HepG2 (cell line): ENCODE measurements at regions not wholly inside any gene's neighbourhood (a gene's known extent, or its start where the extent isn't known, plus 50 kb on each side); places are given as distances from the start of the nearest gene placed in this dataset.

ENCODE experiments used
- ATAC-seq: fragments of 200-7000 bp; cut with Tn5 transposase; 3 replicates; pipeline ENCODE4 v1.9.1; 2020; ENCODE audit warnings: mild to moderate bottlenecking, moderate library complexity
- BruUV-seq: library from RNA; stranded (reverse); fragments of 400-500 nt; replicated peaks from 2 replicates; lab custom pipeline; 2021; lab: Mats Ljungman, UMichigan
- CTCF ChIA-PET: fragments of 300-600 bp; formaldehyde crosslinking; extraction: SDS; loops from one replicate; lab custom pipeline; 2021; ENCODE audit warnings: low total read pairs, inconsistent platforms, low intra/inter-chr PET ratio; lab: Yijun Ruan, JAX
- POLR2A ChIA-PET: fragments of 350-600 bp; sonication (Branson Sonifier 250); formaldehyde crosslinking; loops from one replicate; lab custom pipeline; 2020; ENCODE audit warnings: antibody characterized with exemption, inconsistent platforms; lab: Yijun Ruan, JAX
- DNase-seq: peaks from one replicate; pipeline ENCODE4 v3.0.0-alpha.2; 2015; ENCODE audit warnings: low spot score
- FAIRE-seq: peaks from 3 replicates; lab custom pipeline; 2011; peaks lifted over from hg19 to GRCh38; lab: Jason Lieb, UNC
- H2AFZ ChIP-seq: one replicate; pipeline ENCODE4 v1.6.1; 2011; ENCODE audit warnings: low read length, inconsistent platforms
- H3K27ac ChIP-seq: fragments of 300-600 bp; 3 replicates; pipeline ENCODE4 v1.8.0; 2011; ENCODE audit warnings: mixed run types, mild to moderate bottlenecking, mixed read lengths, low read length, inconsistent platforms; ENCODE audit not compliant: insufficient read depth; ENCODE audit errors: extremely low read length
- H3K27me3 ChIP-seq, 2 experiments: fragments of 200-600 bp in 1 of 2; 2 replicates in 1 of 2; 3 replicates in 1 of 2; pipeline versions ENCODE4 v1.6.0 to v1.8.0; 2011; ENCODE audit warnings: low read length in 2 of 2, mild to moderate bottlenecking in 2 of 2, moderate library complexity in 2 of 2, inconsistent platforms in 1 of 2; ENCODE audit not compliant: insufficient read depth in 2 of 2, control insufficient read depth in 1 of 2
- H3K36me3 ChIP-seq, 2 experiments: fragments of 200-600 bp in 1 of 2; replicated peaks in 1 of 2; 2 replicates in 1 of 2; 3 replicates in 1 of 2; pipeline versions ENCODE4 v1.5.1 to v1.8.0; 2011; ENCODE audit warnings: low read length in 2 of 2, inconsistent platforms in 1 of 2; ENCODE audit not compliant: insufficient read depth in 2 of 2, control insufficient read depth in 1 of 2
- H3K4me1 ChIP-seq: 2 replicates; pipeline ENCODE4 v1.5.1; 2012; ENCODE audit warnings: low read length, inconsistent platforms; ENCODE audit not compliant: insufficient read depth
- H3K4me2 ChIP-seq: 2 replicates; pipeline ENCODE4 v1.6.0; 2011; ENCODE audit warnings: low read depth, low read length, inconsistent platforms
- H3K4me3 ChIP-seq, 3 experiments: fragments of 200-600 bp in 1 of 3; sonication (generic), shearing (Covaris generic) in 1 of 3; replicated peaks in 1 of 3; 2 replicates each; pipeline ENCODE4 v1.5.1; 2011 to 2016; ENCODE audit warnings: low read length in 3 of 3, inconsistent platforms in 2 of 3, low read depth in 2 of 3, mild to moderate bottlenecking in 2 of 3, control low read depth in 1 of 3, mixed read lengths in 1 of 3; ENCODE audit not compliant: insufficient read depth in 1 of 3
- H3K79me2 ChIP-seq: one replicate; pipeline ENCODE4 v1.6.1; 2011; ENCODE audit warnings: low read length, inconsistent platforms; ENCODE audit not compliant: insufficient read depth
- H3K9ac ChIP-seq: 2 replicates; pipeline ENCODE4 v1.6.0; 2011; ENCODE audit warnings: mild to moderate bottlenecking, low read depth, low read length, inconsistent platforms; ENCODE audit not compliant: insufficient read depth
- H3K9me3 ChIP-seq: 2 replicates; pipeline ENCODE4 v1.5.1; 2012; ENCODE audit warnings: mild to moderate bottlenecking, low read length
- H4K20me1 ChIP-seq: 2 replicates; pipeline ENCODE4 v1.6.0; 2011; ENCODE audit warnings: inconsistent platforms, mild to moderate bottlenecking, low read length, moderate library complexity; ENCODE audit not compliant: insufficient read depth
- CCDC6 ChIP-seq: sonication (generic); formaldehyde crosslinking; IDR thresholded peaks from 2 replicates; pipeline ENCODE4 v1.8.1; 2022; ENCODE audit warnings: mild to moderate bottlenecking, missing genetic modification reagents, moderate library complexity
- ELF1 ChIP-seq: sonication (generic); formaldehyde crosslinking; IDR thresholded peaks from 2 replicates; pipeline ENCODE4 v1.4.0; 2020; ENCODE audit warnings: missing genetic modification reagents
- FOXA3 ChIP-seq: IDR thresholded peaks from 2 replicates; pipeline ENCODE4 v1.6.1; 2016; ENCODE audit warnings: missing genetic modification reagents, missing compliant biosample characterization
- MED13 ChIP-seq: sonication (generic); formaldehyde crosslinking; IDR thresholded peaks from 2 replicates; pipeline ENCODE4 v1.5.0; 2020; ENCODE audit warnings: missing genetic modification reagents
- MYC ChIP-seq: sonication (generic); formaldehyde crosslinking; IDR thresholded peaks from 2 replicates; pipeline ENCODE4 v1.9.0; 2021; ENCODE audit warnings: missing genetic modification reagents, borderline replicate concordance
- PHF8 ChIP-seq: sonication (generic); formaldehyde crosslinking; IDR thresholded peaks from 2 replicates; pipeline ENCODE4 v1.5.0; 2020; ENCODE audit warnings: missing genetic modification reagents
- SATB2 ChIP-seq: sonication (generic); formaldehyde crosslinking; IDR thresholded peaks from 2 replicates; pipeline ENCODE4 v1.5.0; 2020; ENCODE audit warnings: missing genetic modification reagents
- ZFYVE20 ChIP-seq: sonication (generic); formaldehyde crosslinking; IDR thresholded peaks from 2 replicates; pipeline ENCODE4 v1.8.0; 2023; ENCODE audit warnings: low read depth, mild to moderate bottlenecking, moderate library complexity, missing genetic modification reagents, borderline replicate concordance
- ZNF619 ChIP-seq: sonication (generic); formaldehyde crosslinking; IDR thresholded peaks from 2 replicates; pipeline ENCODE4 v1.4.0; 2020; ENCODE audit warnings: mild to moderate bottlenecking, missing genetic modification reagents
- WGBS: methylation state at CpG from one replicate; pipeline ENCODE4 v1.1.6; 2017; ENCODE audit warnings: low lambda C conversion rate; 5-methylcytosine and 5-hydroxymethylcytosine counted together
- in situ Hi-C: cut with HindIII; loops from 2 replicates; pipeline ENCODE4 v1.10.0; 2017; ENCODE audit warnings: low pct_unique_long_range_greater_than_20kb; ENCODE audit not compliant: extremely low pct_ligation_motif_present
- intact Hi-C: fragments of 100-400 bp; cut with micrococcal nuclease; formaldehyde crosslinking; loops from one replicate; pipeline ENCODE4 v1.10.0; 2022; ENCODE audit not compliant: unreplicated experiment
- TF ChIP-seq, protein P1 (sequence below): sonication (generic); formaldehyde crosslinking; IDR thresholded peaks from 2 replicates; pipeline ENCODE4 v1.8.1; 2023; ENCODE audit warnings: mild to moderate bottlenecking, missing genetic modification reagents
- TF ChIP-seq, protein P2 (sequence below): IDR thresholded peaks from 2 replicates; pipeline ENCODE4 v1.6.1; 2016; ENCODE audit warnings: low read depth, borderline replicate concordance
- TF ChIP-seq, protein P3 (sequence below): sonication (generic); formaldehyde crosslinking; IDR thresholded peaks from 2 replicates; pipeline ENCODE4 v1.4.0; 2020; ENCODE audit warnings: mild to moderate bottlenecking, missing genetic modification reagents
- TF ChIP-seq, protein P4 (sequence below): sonication (generic); formaldehyde crosslinking; IDR thresholded peaks from 2 replicates; pipeline ENCODE4 v1.4.0; 2020; ENCODE audit warnings: missing genetic modification reagents

DNA sequence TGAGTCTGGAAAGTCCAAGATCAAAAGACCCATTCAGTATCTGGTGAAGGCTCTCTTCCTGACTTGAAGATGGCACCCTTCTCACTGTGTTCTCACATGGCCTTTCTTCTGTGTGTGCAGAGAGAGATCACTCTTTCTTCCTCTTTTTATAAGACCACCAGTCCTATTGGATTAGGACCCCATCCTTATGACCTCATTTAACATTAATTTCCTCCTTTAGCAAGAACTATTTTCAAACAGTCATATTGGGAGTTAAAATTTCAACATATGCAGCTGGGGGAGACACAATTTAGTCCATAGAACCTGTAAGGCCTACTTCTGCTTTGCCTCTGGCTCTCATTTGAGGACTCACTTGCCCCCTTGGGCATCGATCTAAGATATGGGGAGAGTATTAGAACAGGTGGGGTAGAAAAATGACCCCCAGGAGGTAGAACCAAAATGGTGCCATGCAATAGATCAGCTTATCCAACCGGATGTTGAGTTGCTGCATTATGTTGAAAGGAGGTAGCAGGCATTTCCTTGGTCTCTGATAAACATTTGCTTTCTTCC lies 78.4 kb upstream of the ATXN1 start:
- no peak overlapping the region for H3K4me3 ChIP-seq
- BruUV-seq = no TSS peak
- POLR2A ChIA-PET = no interaction called here
- no peak overlapping the region for H3K9ac ChIP-seq
- no peak overlapping the region for H3K27ac ChIP-seq
- no peak overlapping the region for H2AFZ ChIP-seq
- no peaks in the 10 kb centered on the region for H4K20me1 ChIP-seq
- no peak for ATAC-seq
- no peak for FAIRE-seq
- no peak for DNase-seq
- no peaks in the 10 kb centered on the region for H3K79me2 ChIP-seq
- H3K9me3 ChIP-seq = no peaks in the 10 kb centered on the region
- WGBS = 33% methylated on average over 2 of the region's 2 CpGs
- CTCF ChIA-PET = no interaction called here
- no peaks in the 10 kb centered on the region for H3K36me3 ChIP-seq
- no peaks in the 10 kb centered on the region for H3K4me1 ChIP-seq
- intact Hi-C loops (no loop called here), in situ Hi-C loops (no loop called here)
- TF ChIP-seq CCDC6 (CRISPR knock-in tag) (no peak), ZFYVE20 (no peak), PHF8 (CRISPR knock-in tag) (no peak), ZNF619 (CRISPR knock-in tag) (no peak), SATB2 (CRISPR knock-in tag) (no peak), ELF1 (no peak), FOXA3 (CRISPR knock-in tag) (no peak), MED13 (no peak), MYC (CRISPR knock-in tag) (no peak)
- TF ChIP-seq, protein P1, sequence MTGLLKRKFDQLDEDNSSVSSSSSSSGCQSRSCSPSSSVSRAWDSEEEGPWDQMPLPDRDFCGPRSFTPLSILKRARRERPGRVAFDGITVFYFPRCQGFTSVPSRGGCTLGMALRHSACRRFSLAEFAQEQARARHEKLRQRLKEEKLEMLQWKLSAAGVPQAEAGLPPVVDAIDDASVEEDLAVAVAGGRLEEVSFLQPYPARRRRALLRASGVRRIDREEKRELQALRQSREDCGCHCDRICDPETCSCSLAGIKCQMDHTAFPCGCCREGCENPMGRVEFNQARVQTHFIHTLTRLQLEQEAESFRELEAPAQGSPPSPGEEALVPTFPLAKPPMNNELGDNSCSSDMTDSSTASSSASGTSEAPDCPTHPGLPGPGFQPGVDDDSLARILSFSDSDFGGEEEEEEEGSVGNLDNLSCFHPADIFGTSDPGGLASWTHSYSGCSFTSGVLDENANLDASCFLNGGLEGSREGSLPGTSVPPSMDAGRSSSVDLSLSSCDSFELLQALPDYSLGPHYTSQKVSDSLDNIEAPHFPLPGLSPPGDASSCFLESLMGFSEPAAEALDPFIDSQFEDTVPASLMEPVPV = no peak
- TF ChIP-seq, protein P2, sequence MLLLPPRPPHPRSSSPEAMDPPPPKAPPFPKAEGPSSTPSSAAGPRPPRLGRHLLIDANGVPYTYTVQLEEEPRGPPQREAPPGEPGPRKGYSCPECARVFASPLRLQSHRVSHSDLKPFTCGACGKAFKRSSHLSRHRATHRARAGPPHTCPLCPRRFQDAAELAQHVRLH (CRISPR knock-in tag) = no peak
- TF ChIP-seq, protein P3, sequence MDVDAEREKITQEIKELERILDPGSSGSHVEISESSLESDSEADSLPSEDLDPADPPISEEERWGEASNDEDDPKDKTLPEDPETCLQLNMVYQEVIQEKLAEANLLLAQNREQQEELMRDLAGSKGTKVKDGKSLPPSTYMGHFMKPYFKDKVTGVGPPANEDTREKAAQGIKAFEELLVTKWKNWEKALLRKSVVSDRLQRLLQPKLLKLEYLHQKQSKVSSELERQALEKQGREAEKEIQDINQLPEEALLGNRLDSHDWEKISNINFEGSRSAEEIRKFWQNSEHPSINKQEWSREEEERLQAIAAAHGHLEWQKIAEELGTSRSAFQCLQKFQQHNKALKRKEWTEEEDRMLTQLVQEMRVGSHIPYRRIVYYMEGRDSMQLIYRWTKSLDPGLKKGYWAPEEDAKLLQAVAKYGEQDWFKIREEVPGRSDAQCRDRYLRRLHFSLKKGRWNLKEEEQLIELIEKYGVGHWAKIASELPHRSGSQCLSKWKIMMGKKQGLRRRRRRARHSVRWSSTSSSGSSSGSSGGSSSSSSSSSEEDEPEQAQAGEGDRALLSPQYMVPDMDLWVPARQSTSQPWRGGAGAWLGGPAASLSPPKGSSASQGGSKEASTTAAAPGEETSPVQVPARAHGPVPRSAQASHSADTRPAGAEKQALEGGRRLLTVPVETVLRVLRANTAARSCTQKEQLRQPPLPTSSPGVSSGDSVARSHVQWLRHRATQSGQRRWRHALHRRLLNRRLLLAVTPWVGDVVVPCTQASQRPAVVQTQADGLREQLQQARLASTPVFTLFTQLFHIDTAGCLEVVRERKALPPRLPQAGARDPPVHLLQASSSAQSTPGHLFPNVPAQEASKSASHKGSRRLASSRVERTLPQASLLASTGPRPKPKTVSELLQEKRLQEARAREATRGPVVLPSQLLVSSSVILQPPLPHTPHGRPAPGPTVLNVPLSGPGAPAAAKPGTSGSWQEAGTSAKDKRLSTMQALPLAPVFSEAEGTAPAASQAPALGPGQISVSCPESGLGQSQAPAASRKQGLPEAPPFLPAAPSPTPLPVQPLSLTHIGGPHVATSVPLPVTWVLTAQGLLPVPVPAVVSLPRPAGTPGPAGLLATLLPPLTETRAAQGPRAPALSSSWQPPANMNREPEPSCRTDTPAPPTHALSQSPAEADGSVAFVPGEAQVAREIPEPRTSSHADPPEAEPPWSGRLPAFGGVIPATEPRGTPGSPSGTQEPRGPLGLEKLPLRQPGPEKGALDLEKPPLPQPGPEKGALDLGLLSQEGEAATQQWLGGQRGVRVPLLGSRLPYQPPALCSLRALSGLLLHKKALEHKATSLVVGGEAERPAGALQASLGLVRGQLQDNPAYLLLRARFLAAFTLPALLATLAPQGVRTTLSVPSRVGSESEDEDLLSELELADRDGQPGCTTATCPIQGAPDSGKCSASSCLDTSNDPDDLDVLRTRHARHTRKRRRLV (CRISPR knock-in tag) = no peak
- TF ChIP-seq, protein P4, sequence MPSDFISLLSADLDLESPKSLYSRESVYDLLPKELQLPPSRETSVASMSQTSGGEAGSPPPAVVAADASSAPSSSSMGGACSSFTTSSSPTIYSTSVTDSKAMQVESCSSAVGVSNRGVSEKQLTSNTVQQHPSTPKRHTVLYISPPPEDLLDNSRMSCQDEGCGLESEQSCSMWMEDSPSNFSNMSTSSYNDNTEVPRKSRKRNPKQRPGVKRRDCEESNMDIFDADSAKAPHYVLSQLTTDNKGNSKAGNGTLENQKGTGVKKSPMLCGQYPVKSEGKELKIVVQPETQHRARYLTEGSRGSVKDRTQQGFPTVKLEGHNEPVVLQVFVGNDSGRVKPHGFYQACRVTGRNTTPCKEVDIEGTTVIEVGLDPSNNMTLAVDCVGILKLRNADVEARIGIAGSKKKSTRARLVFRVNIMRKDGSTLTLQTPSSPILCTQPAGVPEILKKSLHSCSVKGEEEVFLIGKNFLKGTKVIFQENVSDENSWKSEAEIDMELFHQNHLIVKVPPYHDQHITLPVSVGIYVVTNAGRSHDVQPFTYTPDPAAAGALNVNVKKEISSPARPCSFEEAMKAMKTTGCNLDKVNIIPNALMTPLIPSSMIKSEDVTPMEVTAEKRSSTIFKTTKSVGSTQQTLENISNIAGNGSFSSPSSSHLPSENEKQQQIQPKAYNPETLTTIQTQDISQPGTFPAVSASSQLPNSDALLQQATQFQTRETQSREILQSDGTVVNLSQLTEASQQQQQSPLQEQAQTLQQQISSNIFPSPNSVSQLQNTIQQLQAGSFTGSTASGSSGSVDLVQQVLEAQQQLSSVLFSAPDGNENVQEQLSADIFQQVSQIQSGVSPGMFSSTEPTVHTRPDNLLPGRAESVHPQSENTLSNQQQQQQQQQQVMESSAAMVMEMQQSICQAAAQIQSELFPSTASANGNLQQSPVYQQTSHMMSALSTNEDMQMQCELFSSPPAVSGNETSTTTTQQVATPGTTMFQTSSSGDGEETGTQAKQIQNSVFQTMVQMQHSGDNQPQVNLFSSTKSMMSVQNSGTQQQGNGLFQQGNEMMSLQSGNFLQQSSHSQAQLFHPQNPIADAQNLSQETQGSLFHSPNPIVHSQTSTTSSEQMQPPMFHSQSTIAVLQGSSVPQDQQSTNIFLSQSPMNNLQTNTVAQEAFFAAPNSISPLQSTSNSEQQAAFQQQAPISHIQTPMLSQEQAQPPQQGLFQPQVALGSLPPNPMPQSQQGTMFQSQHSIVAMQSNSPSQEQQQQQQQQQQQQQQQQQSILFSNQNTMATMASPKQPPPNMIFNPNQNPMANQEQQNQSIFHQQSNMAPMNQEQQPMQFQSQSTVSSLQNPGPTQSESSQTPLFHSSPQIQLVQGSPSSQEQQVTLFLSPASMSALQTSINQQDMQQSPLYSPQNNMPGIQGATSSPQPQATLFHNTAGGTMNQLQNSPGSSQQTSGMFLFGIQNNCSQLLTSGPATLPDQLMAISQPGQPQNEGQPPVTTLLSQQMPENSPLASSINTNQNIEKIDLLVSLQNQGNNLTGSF (CRISPR knock-in tag) = no peak
- H3K27me3 ChIP-seq = peaks cover 0 to 3% of the 10 kb centered on the region in 2 experiments; a peak in 1 of 5 replicates
- H3K4me2 ChIP-seq = no peak overlapping the region
